IgD-negative memory B cell (primary cell): ENCODE measurements at regions not wholly inside any gene's neighbourhood (a gene's known extent, or its start where the extent isn't known, plus 50 kb on each side); places are given as distances from the start of the nearest gene placed in this dataset.

Experiments
- H3K27ac Mint-ChIP-seq, 3 donors: one replicate each; pipeline ENCODE4 v1.8.0; 2020 to 2022; ENCODE audit warnings: mild to moderate bottlenecking in 3 of 3, mixed read lengths in 3 of 3, moderate library complexity in 1 of 3
- H3K27me3 Mint-ChIP-seq: one replicate; pipeline ENCODE4 v1.8.0; 2021; ENCODE audit warnings: mixed read lengths
- H3K36me3 Mint-ChIP-seq: one replicate; pipeline ENCODE4 v1.8.0; 2020; ENCODE audit warnings: mild to moderate bottlenecking, mixed read lengths
- H3K4me1 Mint-ChIP-seq, 3 donors: one replicate each; pipeline ENCODE4 v1.8.0; 2020 to 2022; ENCODE audit warnings: mixed read lengths in 3 of 3, mild to moderate bottlenecking in 1 of 3
- H3K4me3 Mint-ChIP-seq, 4 donors: one replicate each; pipeline ENCODE4 v1.8.0; 2020 to 2022; ENCODE audit warnings: mild to moderate bottlenecking in 4 of 4, mixed read lengths in 4 of 4, moderate library complexity in 3 of 4
- H3K9me3 Mint-ChIP-seq, 3 donors: one replicate each; pipeline ENCODE4 v1.8.0; 2020 to 2021; ENCODE audit warnings: mixed read lengths in 3 of 3, mild to moderate bottlenecking in 1 of 3

DNA sequence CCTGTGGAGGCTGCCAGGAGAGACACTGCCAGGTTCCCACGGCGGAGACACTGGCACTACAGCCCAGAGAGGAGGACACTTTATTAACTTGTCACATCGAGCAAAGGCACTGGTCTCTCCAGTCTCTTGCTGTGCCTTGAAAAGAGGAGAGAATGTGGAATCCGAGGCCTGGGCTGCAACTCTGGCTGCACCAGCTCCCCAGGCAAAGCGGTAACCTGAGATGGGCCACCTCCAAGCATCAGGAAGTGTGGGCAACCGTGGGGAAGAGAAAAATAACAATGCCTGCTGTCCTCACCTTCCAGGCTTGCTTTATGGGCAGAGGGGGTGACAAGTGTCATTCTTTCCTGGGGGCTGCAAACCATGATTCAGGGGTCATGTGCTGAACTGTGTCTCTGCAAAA is 91.6 kb upstream of the RGMA start:
- Mint-ChIP-seq H3K9me3 (peaks cover 0 to 4% (median 0%) of the 10 kb centered on the region in 3 donors), H3K4me1 (no peaks in the 10 kb centered on the region), H3K36me3 (no peaks in the 10 kb centered on the region), H3K27me3 (no peaks in the 10 kb centered on the region), H3K4me3 (no peak overlapping the region), H3K27ac (no peak overlapping the region)

GRCh38 chr15:93180128-93180527 is 91.1 kb upstream of the RGMA start:
- Mint-ChIP-seq H3K27me3 (peaks cover under 1% of the 10 kb centered on the region), H3K4me3 (no peak overlapping the region), H3K27ac (no peak overlapping the region), H3K9me3 (peaks cover 0 to 6% (median 0%) of the 10 kb centered on the region in 3 donors), H3K4me1 (no peaks in the 10 kb centered on the region), H3K36me3 (no peaks in the 10 kb centered on the region)

DNA sequence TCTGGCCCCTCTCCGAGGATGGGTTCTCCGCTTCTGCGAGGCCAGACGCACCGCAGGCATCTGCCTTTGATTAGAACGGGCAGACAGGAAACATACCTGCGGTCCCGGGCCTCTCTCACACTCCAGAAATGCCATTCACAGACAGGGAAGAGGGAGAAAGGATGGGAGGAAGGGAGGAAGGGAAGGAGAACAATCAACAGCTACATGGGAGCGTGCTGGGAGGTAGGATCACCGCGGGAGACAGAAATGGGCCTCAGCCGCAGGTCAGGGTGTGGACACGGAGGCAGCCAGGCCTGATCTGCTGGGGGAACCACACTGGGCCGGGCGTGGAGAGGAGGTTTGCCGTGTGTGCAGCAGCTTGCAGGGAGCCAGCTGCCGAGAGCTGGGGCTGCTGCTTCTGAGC is 90.7 kb upstream of the RGMA start:
- peaks cover 5% of the 10 kb centered on the region for H3K27me3 Mint-ChIP-seq
- H3K9me3 Mint-ChIP-seq, result peaks cover 0 to 6% (median 0%) of the 10 kb centered on the region in 3 donors
- H3K4me1 Mint-ChIP-seq, result no peaks in the 10 kb centered on the region
- H3K36me3 Mint-ChIP-seq, result no peaks in the 10 kb centered on the region
- H3K4me3 Mint-ChIP-seq, result no peak overlapping the region
- no peak overlapping the region for H3K27ac Mint-ChIP-seq

- Mint-ChIP-seq H3K4me3 (peak overlapping the region in 1 of 4 donors; percentile 43), H3K27me3 (peaks cover 5% of the 10 kb centered on the region), H3K27ac (no peak overlapping the region), H3K36me3 (no peaks in the 10 kb centered on the region), H3K9me3 (peaks cover 0 to 7% (median 2%) of the 10 kb centered on the region in 3 donors), H3K4me1 (no peaks in the 10 kb centered on the region)
Observed at GRCh38 chr15:93179072-93179471, 90.1 kb upstream of the RGMA start.

DNA sequence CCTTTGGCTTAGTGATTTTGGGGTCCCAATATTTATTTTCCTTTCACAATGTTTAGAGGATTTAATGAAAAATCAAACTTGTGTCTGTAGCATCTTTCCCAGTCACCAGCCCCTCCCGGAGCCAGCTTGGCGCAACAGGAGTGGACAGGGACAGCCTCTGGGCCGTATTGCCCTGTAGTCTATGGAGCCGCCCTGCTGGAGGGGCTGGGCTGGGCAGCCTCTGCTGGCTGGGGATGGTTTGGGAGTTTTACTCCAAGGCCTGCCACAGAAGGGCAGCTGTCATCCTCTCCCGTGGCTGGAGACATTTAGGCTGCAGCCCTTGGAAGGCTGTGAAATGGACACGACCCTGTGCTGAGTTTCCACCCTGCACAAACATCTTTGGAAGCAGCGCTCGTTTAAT is 89.4 kb upstream of the RGMA start:
- Mint-ChIP-seq H3K4me1 (no peaks in the 10 kb centered on the region), H3K27me3 (peaks cover 5% of the 10 kb centered on the region), H3K27ac (no peak overlapping the region), H3K4me3 (no peak overlapping the region), H3K9me3 (peaks cover 0 to 8% (median 2%) of the 10 kb centered on the region in 3 donors), H3K36me3 (no peaks in the 10 kb centered on the region)

- Mint-ChIP-seq H3K36me3 (no peaks in the 10 kb centered on the region), H3K4me1 (no peaks in the 10 kb centered on the region), H3K9me3 (peaks cover 0 to 13% (median 2%) of the 10 kb centered on the region in 3 donors), H3K27ac (no peak overlapping the region), H3K4me3 (no peak overlapping the region), H3K27me3 (peaks cover 11% of the 10 kb centered on the region)
Observed at GRCh38 chr15:93176065-93176464, 87.1 kb upstream of the RGMA start.

- peaks cover 0 to 13% (median 2%) of the 10 kb centered on the region in 3 donors for H3K9me3 Mint-ChIP-seq
Observed at GRCh38 chr15:93174836-93175235, 85.8 kb upstream of the RGMA start.

DNA sequence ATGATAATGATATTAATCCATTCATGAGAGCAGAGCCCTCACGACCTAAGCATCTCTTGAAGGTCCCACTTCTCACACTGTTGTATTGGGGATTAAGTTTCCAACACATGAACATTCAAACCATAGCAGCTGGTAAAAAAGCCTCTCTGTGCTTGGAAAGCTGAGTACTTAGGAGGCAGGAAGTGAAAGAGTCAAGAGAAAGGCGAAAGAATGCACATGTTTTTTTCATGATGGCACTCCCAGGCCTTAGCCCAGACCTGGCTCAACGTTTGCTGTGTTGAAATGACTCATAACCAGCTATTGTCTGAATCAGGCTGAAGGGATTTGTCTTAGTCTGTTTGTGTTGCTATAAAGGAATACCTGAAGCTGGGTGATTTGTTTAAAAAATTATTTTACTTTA is 84.4 kb upstream of the RGMA start:
- Mint-ChIP-seq H3K9me3 (peaks cover 0 to 13% (median 2%) of the 10 kb centered on the region in 3 donors), H3K27me3 (peaks cover 12% of the 10 kb centered on the region), H3K36me3 (no peaks in the 10 kb centered on the region), H3K4me1 (no peaks in the 10 kb centered on the region), H3K27ac (no peak overlapping the region), H3K4me3 (no peak overlapping the region)

More at GRCh38 chr15:93174836-93175235, 85.8 kb upstream of the RGMA start:
- Mint-ChIP-seq H3K36me3 (no peaks in the 10 kb centered on the region), H3K4me1 (no peaks in the 10 kb centered on the region), H3K27me3 (peaks cover 12% of the 10 kb centered on the region), H3K27ac (no peak overlapping the region), H3K4me3 (no peak overlapping the region)

GRCh38 chr15:93171476-93171875 is 82.5 kb upstream of the RGMA start:
- Mint-ChIP-seq H3K9me3 (peaks cover 0 to 10% (median 2%) of the 10 kb centered on the region in 3 donors), H3K4me1 (no peaks in the 10 kb centered on the region), H3K27me3 (peaks cover 12% of the 10 kb centered on the region), H3K27ac (no peak overlapping the region), H3K4me3 (no peak overlapping the region), H3K36me3 (no peaks in the 10 kb centered on the region)

GRCh38 chr15:93170329-93170728 is 81.3 kb upstream of the RGMA start:
- no peak overlapping the region for H3K27ac Mint-ChIP-seq
- peaks cover 0 to 7% (median 2%) of the 10 kb centered on the region in 3 donors for H3K9me3 Mint-ChIP-seq
- H3K4me3 Mint-ChIP-seq, result no peak overlapping the region
- H3K27me3 Mint-ChIP-seq, result peaks cover 14% of the 10 kb centered on the region
- H3K36me3 Mint-ChIP-seq, result no peaks in the 10 kb centered on the region
- peaks cover 0 to 2% (median 0%) of the 10 kb centered on the region in 3 donors for H3K4me1 Mint-ChIP-seq

- peaks cover 11% of the 10 kb centered on the region for H3K27me3 Mint-ChIP-seq
- H3K9me3 Mint-ChIP-seq, result peaks cover 0 to 7% (median 0%) of the 10 kb centered on the region in 3 donors
- no peak overlapping the region for H3K4me3 Mint-ChIP-seq
- no peaks in the 10 kb centered on the region for H3K36me3 Mint-ChIP-seq
- H3K4me1 Mint-ChIP-seq, result peaks cover 0 to 2% (median 0%) of the 10 kb centered on the region in 3 donors
- H3K27ac Mint-ChIP-seq, result no peak overlapping the region
Observed at GRCh38 chr15:93168910-93169309, 79.9 kb upstream of the RGMA start.

- Mint-ChIP-seq H3K4me1 (peaks cover 0 to 2% (median 0%) of the 10 kb centered on the region in 3 donors), H3K36me3 (no peaks in the 10 kb centered on the region)
Observed at GRCh38 chr15:93167291-93167690, 78.3 kb upstream of the RGMA start.

DNA sequence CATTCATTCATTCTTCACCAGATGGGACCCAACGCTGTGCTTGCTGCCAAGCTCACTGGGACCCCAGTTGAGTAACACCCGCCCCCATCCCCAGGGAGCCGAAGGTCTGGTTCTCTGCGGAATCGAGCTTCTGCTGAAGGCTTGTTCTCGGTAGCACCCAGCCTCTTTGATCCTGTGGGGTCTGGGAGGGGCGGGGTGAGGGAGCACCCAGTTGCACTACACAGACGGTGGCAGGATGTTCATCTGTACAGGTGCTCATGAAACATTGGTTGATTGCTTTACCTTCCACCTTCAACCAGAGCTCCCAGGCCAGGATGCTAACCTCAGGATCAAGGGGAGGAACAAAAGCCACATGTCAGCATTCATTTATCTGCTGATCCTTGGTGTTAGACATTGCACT is 77.7 kb upstream of the RGMA start:
- Mint-ChIP-seq H3K9me3 (peaks cover 0 to 8% (median 0%) of the 10 kb centered on the region in 3 donors), H3K4me3 (no peak overlapping the region), H3K27ac (no peak overlapping the region), H3K36me3 (no peaks in the 10 kb centered on the region), H3K27me3 (peaks cover 12% of the 10 kb centered on the region), H3K4me1 (peaks cover 0 to 2% (median 0%) of the 10 kb centered on the region in 3 donors)

More at GRCh38 chr15:93167291-93167690, 78.3 kb upstream of the RGMA start:
- no peak overlapping the region for H3K4me3 Mint-ChIP-seq
- H3K27me3 Mint-ChIP-seq, result peaks cover 12% of the 10 kb centered on the region
- peaks cover 0 to 9% (median 0%) of the 10 kb centered on the region in 3 donors for H3K9me3 Mint-ChIP-seq
- no peak overlapping the region for H3K27ac Mint-ChIP-seq

- H3K9me3 Mint-ChIP-seq, result peaks cover 0 to 5% (median 0%) of the 10 kb centered on the region in 3 donors
- no peak overlapping the region for H3K27ac Mint-ChIP-seq
- H3K4me1 Mint-ChIP-seq, result peaks cover 0 to 2% (median 0%) of the 10 kb centered on the region in 3 donors
- no peaks in the 10 kb centered on the region for H3K36me3 Mint-ChIP-seq
- H3K4me3 Mint-ChIP-seq, result peak overlapping the region in 1 of 4 donors; percentile 54
- peaks cover 6% of the 10 kb centered on the region for H3K27me3 Mint-ChIP-seq
Observed at GRCh38 chr15:93165734-93166470, 76.9 kb upstream of the RGMA start.

GRCh38 chr15:93164409-93164808 is 75.4 kb upstream of the RGMA start:
- Mint-ChIP-seq H3K27me3 (peaks cover 6% of the 10 kb centered on the region), H3K4me3 (no peak overlapping the region), H3K4me1 (peaks cover 0 to 2% (median 0%) of the 10 kb centered on the region in 3 donors), H3K9me3 (peaks cover 0 to 7% (median 0%) of the 10 kb centered on the region in 3 donors), H3K27ac (no peak overlapping the region), H3K36me3 (no peaks in the 10 kb centered on the region)

- Mint-ChIP-seq H3K27me3 (peaks cover 6% of the 10 kb centered on the region), H3K36me3 (no peaks in the 10 kb centered on the region), H3K4me1 (peaks cover 0 to 2% (median 0%) of the 10 kb centered on the region in 3 donors), H3K9me3 (peaks cover 0 to 7% (median 0%) of the 10 kb centered on the region in 3 donors), H3K4me3 (no peak overlapping the region), H3K27ac (no peak overlapping the region)
Observed at GRCh38 chr15:93162560-93162959, 73.5 kb upstream of the RGMA start.
